ENCODE measurements at regions not wholly inside any gene's neighbourhood (a gene's known extent, or its start where the extent isn't known, plus 50 kb on each side); places are given as distances from the start of the nearest gene placed in this dataset.

GRCh38 chr10:126776168-126776567 is 105.7 kb upstream of the C10orf90 start:
- Histone ChIP-seq H3K79me2 (ENCODE audit: insufficient read depth, low read length) (no peaks in the 10 kb centered on the region), H3K27ac (ENCODE audit: low read depth, low read length) (no peak overlapping the region), H3K9me3 (ENCODE audit: insufficient read depth, low read depth, low read length) (no peaks in the 10 kb centered on the region), H3K9ac (ENCODE audit: low read length) (no peak overlapping the region), H3K4me1 (ENCODE audit: insufficient read depth, low read length) (no peaks in the 10 kb centered on the region), H3K4me2 (ENCODE audit: low read length) (no peak overlapping the region), H4K20me1 (ENCODE audit: insufficient read depth, low read length) (no peaks in the 10 kb centered on the region), H2AFZ (ENCODE audit: low read depth, low read length) (no peak overlapping the region), H3K4me3 (ENCODE audit: insufficient read depth, low read depth, low read length) (no peak overlapping the region), H3K36me3 (ENCODE audit: insufficient read depth, low read length) (no peaks in the 10 kb centered on the region), H3K27me3 (ENCODE audit: insufficient read depth, low read length) (peaks cover 10% of the 10 kb centered on the region)
- no peak for TF ChIP-seq EZH2 (IDR thresholded peaks at IDR 0.05; ENCODE audit: insufficient read depth, low read length)
- TF ChIP-seq CTCF (IDR thresholded peaks at IDR 0.05; ENCODE audit: insufficient read depth, low read depth, low read length), result no peak
- no peaks in the 10 kb centered on the region for H3K27me3 Mint-ChIP-seq (ENCODE audit: low read depth, unreplicated experiment)
- DNase-seq (ENCODE audit: low read depth) (no peak), FAIRE-seq (no peak)
- no peak overlapping the region for H3K4me3 Mint-ChIP-seq (ENCODE audit: unreplicated experiment)
- no peaks in the 10 kb centered on the region for H3K36me3 Mint-ChIP-seq (ENCODE audit: low read depth, unreplicated experiment)
- H3K9me3 Mint-ChIP-seq (ENCODE audit: unreplicated experiment), result peaks cover 3% of the 10 kb centered on the region
- no peak overlapping the region for H3K27ac Mint-ChIP-seq (ENCODE audit: unreplicated experiment)
- H3K4me1 Mint-ChIP-seq (ENCODE audit: low read depth, unreplicated experiment), result peaks cover 8% of the 10 kb centered on the region

- H3K4me3 Mint-ChIP-seq (ENCODE audit: unreplicated experiment), result no peak overlapping the region
- Histone ChIP-seq H3K27ac (ENCODE audit: low read depth, low read length) (no peak overlapping the region), H2AFZ (ENCODE audit: low read depth, low read length) (no peak overlapping the region), H3K36me3 (ENCODE audit: insufficient read depth, low read length) (no peaks in the 10 kb centered on the region), H3K4me1 (ENCODE audit: insufficient read depth, low read length) (no peaks in the 10 kb centered on the region), H4K20me1 (ENCODE audit: insufficient read depth, low read length) (no peaks in the 10 kb centered on the region), H3K79me2 (ENCODE audit: insufficient read depth, low read length) (no peaks in the 10 kb centered on the region), H3K9ac (ENCODE audit: low read length) (no peak overlapping the region), H3K9me3 (ENCODE audit: insufficient read depth, low read depth, low read length) (no peaks in the 10 kb centered on the region), H3K4me2 (ENCODE audit: low read length) (no peak overlapping the region), H3K4me3 (ENCODE audit: insufficient read depth, low read depth, low read length) (no peak overlapping the region), H3K27me3 (ENCODE audit: insufficient read depth, low read length) (peaks cover 10% of the 10 kb centered on the region)
- peaks cover 10% of the 10 kb centered on the region for H3K4me1 Mint-ChIP-seq (ENCODE audit: low read depth, unreplicated experiment)
- FAIRE-seq (no peak), DNase-seq (ENCODE audit: low read depth) (no peak)
- no peaks in the 10 kb centered on the region for H3K27me3 Mint-ChIP-seq (ENCODE audit: low read depth, unreplicated experiment)
- H3K27ac Mint-ChIP-seq (ENCODE audit: unreplicated experiment), result no peak overlapping the region
- peaks cover 3% of the 10 kb centered on the region for H3K9me3 Mint-ChIP-seq (ENCODE audit: unreplicated experiment)
- H3K36me3 Mint-ChIP-seq (ENCODE audit: low read depth, unreplicated experiment), result no peaks in the 10 kb centered on the region
- TF ChIP-seq EZH2 (IDR thresholded peaks at IDR 0.05; ENCODE audit: insufficient read depth, low read length) (no peak), CTCF (IDR thresholded peaks at IDR 0.05; ENCODE audit: insufficient read depth, low read depth, low read length) (no peak)
Measured at GRCh38 chr10:126777714-126778113, 107.2 kb upstream of the C10orf90 start.

- Mint-ChIP-seq H3K36me3 (ENCODE audit: low read depth, unreplicated experiment) (no peaks in the 10 kb centered on the region), H3K27me3 (ENCODE audit: low read depth, unreplicated experiment) (no peaks in the 10 kb centered on the region), H3K4me3 (ENCODE audit: unreplicated experiment) (no peak overlapping the region), H3K27ac (ENCODE audit: unreplicated experiment) (no peak overlapping the region), H3K9me3 (ENCODE audit: unreplicated experiment) (peaks cover 5% of the 10 kb centered on the region), H3K4me1 (ENCODE audit: low read depth, unreplicated experiment) (peaks cover 7% of the 10 kb centered on the region)
- Histone ChIP-seq H3K9ac (ENCODE audit: low read length) (no peak overlapping the region), H3K27ac (ENCODE audit: low read depth, low read length) (no peak overlapping the region), H3K4me3 (ENCODE audit: insufficient read depth, low read depth, low read length) (no peak overlapping the region), H3K27me3 (ENCODE audit: insufficient read depth, low read length) (peaks cover 10% of the 10 kb centered on the region), H2AFZ (ENCODE audit: low read depth, low read length) (no peak overlapping the region), H3K4me1 (ENCODE audit: insufficient read depth, low read length) (no peaks in the 10 kb centered on the region), H3K36me3 (ENCODE audit: insufficient read depth, low read length) (no peaks in the 10 kb centered on the region), H3K9me3 (ENCODE audit: insufficient read depth, low read depth, low read length) (no peaks in the 10 kb centered on the region), H3K79me2 (ENCODE audit: insufficient read depth, low read length) (no peaks in the 10 kb centered on the region), H4K20me1 (ENCODE audit: insufficient read depth, low read length) (no peaks in the 10 kb centered on the region), H3K4me2 (ENCODE audit: low read length) (no peak overlapping the region)
- DNase-seq (ENCODE audit: low read depth) (no peak), FAIRE-seq (no peak)
- TF ChIP-seq CTCF (IDR thresholded peaks at IDR 0.05; ENCODE audit: insufficient read depth, low read depth, low read length) (no peak), EZH2 (IDR thresholded peaks at IDR 0.05; ENCODE audit: insufficient read depth, low read length) (no peak)
Measured at GRCh38 chr10:126781450-126782216, 111.1 kb upstream of the C10orf90 start.
